SKM-1 treated with dmso at 0.1 percent for 144 hours (cell line): ENCODE measurements at regions not wholly inside any gene's neighbourhood (a gene's known extent, or its start where the extent isn't known, plus 50 kb on each side); places are given as distances from the start of the nearest gene placed in this dataset.

ENCODE experiments used
- DNase-seq: peaks from one replicate; lab custom pipeline; 2025; ENCODE audit not compliant: unreplicated experiment; lab: John Stamatoyannopoulos, UW

DNA sequence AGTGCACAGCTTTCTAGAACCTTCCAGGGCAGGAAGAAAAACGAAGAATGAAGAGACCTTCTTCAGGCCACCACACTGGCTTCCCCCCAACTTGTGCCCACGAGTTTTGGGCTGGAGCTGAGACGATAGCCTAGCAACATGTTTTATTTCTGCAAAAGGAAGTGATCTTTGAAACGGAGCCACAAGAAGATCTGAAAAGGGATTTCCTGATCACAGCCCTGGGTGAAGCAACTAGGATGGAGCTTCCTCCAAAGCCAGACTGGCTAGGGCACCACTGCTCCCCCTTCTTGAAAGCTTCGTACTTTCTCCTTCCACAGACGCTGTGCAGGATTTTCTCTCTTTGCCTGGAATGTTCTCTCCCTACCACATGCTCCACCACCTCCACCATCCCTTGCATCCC is 418.3 kb downstream of the MED13L start:
- DNase-seq: no peak

DNA sequence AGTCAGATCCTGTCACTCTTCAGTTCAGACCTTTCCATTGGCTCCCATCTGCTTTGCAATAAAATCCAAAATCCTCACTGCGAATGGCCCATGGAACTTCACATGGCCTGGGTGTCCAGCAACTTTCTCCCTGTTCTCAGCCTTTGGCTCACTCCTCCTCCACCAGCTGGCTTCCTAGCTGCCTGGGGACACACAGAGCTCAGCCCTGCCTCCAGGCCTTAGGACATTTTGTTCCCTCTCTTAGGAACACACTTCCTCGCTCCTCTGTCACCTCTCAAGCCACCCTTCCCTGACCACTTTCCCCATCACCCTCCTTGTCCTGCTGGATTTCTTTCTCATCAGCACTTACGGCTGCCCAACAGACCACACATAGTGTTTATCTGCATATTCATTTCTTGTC is 419.6 kb downstream of the MED13L start:
- DNase-seq: no peak

- no peak for DNase-seq
Observed at GRCh38 chr12:115857160-115857920, 420.2 kb downstream of the MED13L start.

DNA sequence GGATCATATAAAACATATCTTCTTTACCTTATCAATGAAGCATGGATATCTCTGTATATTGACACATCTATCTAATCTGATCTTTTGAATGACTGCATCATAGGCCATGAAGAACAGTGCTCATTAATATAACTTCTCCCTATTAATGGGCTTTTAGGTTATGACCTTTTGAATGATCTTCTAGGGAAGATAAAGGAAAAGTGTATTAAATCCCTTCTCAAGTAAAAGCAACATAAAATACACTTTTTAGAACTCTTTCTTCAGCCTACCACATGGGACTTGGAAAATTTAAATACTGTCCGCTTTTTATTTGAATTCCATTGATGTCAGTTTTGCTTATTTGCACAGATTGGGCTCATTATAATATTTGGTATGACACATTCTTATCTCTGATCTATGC is 425.4 kb downstream of the MED13L start:
- DNase-seq: no peak

- no peak for DNase-seq
Observed at GRCh38 chr12:115850957-115851356, 426.5 kb downstream of the MED13L start.

GRCh38 chr12:115849262-115849943 is 428.1 kb downstream of the MED13L start:
- DNase-seq: no peak

GRCh38 chr12:115847398-115847797 is 430.1 kb downstream of the MED13L start:
- DNase-seq: no peak

- DNase-seq: no peak
Observed at GRCh38 chr12:115846516-115846915, 431.0 kb downstream of the MED13L start.

- DNase-seq: no peak
Observed at GRCh38 chr12:115840159-115840558, 437.3 kb downstream of the MED13L start.

- no peak for DNase-seq
Observed at GRCh38 chr12:115838952-115839351, 438.5 kb downstream of the MED13L start.

GRCh38 chr12:115837220-115837619 is 440.3 kb downstream of the MED13L start:
- DNase-seq: no peak

GRCh38 chr12:115835445-115835844 is 442.0 kb downstream of the MED13L start:
- no peak for DNase-seq

DNA sequence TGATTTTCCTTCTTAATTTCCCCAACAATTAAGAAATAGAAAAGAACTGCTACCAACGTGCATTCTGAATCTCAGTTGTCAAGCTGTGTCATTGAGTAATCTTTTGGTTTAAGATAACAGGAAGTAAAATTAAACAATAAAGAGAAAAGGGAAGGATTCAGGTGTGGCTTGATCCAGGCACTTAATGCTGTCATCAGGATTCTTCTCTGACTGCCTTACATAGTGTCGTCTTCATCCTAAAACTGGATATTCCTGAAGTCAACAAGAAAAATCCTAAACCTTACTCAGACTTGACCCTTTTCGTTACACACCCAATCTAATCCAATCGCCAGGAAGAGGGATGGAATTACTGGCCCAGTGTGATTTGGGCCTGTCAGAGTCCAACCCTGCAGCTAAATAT is 443.8 kb downstream of the MED13L start:
- no peak for DNase-seq

- no peak for DNase-seq
Observed at GRCh38 chr12:115830633-115831032, 446.9 kb downstream of the MED13L start.

- no peak for DNase-seq
Observed at GRCh38 chr12:115830070-115830469, 447.4 kb downstream of the MED13L start.

DNA sequence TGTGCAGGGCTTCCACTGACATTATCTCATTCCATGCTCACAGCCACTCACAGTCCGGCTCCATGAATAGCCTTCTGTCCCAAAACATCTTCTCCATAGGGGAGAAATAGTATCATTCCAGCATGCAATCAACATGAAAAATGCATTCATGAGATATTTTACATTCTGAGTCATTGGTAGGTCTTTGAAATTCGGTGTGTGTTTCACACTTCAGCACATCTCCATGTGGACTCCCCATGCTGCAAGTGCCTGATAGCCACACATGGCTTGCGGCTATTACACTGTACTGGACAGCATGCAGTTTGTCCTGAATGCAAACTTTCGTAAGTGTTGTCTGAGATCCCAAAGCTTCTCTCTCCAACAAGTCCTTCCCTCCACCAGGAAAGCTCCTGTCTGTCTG is 449.3 kb downstream of the MED13L start:
- DNase-seq: no peak

DNA sequence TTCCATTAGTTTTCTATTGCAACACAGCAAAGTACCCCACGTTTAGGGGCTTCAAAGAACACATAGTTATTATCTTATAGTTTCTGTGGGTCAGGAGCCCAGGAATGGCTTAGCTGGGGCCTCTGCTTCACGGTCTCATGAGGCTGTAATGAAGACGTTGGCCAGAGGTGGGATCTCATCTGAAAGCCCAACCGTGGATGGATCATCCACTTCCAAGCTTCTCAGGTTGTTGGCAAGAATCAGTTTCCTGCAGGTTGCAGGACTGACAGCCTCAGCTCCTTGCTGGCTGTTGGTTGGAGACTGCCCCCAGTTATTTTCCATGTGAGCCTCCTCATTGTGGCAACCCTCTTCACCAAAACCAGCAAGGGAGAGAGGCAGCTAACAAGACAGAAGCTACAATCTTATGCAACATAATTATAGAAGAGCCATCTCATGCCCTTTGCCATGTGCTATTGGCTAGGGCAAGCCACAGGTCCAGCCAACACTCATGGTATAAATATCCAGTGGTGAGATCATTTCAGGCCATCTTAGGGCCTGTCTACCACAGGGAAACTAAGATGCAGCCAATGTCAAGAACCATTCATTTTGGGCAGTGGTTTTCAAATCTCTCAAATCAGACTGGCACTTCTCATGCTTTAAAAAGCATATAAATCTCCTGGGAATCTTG is 452.4 kb downstream of the MED13L start:
- DNase-seq: no peak

DNA sequence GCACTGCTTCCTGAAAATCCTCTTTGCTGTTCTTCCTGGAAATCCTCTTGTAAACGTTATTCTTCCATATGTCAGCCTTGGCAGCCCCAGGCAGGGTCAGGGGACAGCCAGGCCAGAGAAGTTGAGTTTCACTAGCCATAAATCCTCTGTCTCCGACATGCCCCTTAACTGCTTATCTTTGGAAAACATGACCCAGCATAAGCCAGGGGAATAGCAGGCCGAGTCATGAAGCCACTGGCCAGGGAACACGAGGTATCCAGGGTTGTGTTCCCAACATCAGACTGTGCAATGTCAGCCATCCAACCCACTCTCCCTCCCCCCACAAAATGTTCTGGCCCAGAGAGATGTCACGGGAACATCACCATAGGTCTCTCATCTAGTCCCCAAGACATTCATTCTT is 453.9 kb downstream of the MED13L start:
- DNase-seq: no peak

DNA sequence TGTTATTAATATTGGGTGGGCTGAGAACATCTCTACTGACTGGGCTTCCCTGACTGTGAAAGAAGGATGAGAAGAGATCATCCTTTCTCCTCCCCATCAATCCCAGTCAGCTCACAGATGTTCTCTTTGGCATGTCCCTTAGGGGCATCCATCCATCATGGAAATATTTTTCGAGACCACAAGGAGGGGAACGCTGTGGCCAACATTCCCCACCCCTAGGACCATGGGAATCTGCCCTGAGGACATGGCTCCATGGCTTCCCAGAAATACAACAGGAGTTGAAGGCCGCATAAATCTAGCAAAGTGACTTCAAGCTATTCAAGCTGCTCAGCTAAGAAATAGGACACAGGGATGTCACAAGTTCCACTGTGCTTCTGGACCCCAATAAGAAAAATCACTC is 456.8 kb downstream of the MED13L start:
- no peak for DNase-seq

DNA sequence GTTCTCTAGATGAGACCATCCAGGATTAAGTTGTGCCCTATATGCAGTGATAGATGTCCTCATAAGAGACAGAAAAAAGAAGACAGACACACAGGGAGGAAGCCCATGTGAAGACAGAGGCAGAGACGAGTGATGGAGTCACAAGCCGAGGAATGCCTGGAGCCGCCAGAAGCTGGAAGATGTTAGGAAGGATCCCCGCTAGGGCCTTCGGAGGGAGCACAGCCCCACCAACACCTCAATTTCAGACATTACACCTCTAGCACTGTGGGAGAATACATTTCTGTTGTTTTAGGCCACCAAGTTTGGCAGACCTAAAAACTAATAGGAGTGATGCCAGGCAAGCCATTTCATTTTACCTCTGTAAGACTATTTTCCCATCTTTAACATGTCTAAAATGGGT is 458.5 kb downstream of the MED13L start:
- no peak for DNase-seq

- no peak for DNase-seq
Observed at GRCh38 chr12:115817389-115817788, 460.1 kb downstream of the MED13L start.

DNA sequence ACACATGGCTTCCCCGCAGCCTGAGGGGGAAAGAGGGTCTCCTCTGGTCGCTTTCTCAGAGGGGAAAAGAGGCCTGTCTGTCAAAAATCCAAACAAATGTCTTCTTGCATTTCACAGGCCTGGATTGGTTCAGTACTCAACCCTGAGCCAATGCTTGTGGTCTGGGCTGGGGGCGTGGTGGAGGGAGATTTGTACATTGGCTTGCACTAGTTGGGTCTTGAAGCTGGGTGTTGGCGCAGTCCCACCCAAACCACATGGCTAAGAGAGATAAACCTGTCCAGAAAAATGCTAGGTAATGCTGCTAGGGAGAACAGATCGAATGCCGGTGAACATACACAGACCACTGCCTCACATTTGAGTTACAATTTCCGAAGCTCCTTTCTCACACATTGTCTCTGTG is 461.6 kb downstream of the MED13L start:
- DNase-seq: no peak
